ENCODE measurements at regions not wholly inside any gene's neighbourhood (a gene's known extent, or its start where the extent isn't known, plus 50 kb on each side); places are given as distances from the start of the nearest gene placed in this dataset.

- TF ChIP-seq CTCF (IDR thresholded peaks at IDR 0.05; ENCODE audit: low read length) (no peak), EZH2 (optimal IDR thresholded peaks at IDR 0.05; ENCODE audit: low read depth, low read length) (no peak), EZH2phosphoT487 (IDR thresholded peaks at IDR 0.05; ENCODE audit: low read length) (no peak)
Measured at GRCh38 chr12:124454735-124455134, 112.7 kb downstream of the NCOR2 start.
